KMS-11 (cell line): ENCODE measurements at regions not wholly inside any gene's neighbourhood (a gene's known extent, or its start where the extent isn't known, plus 50 kb on each side); places are given as distances from the start of the nearest gene placed in this dataset.

ENCODE experiments used
- H2AFZ ChIP-seq: fragments of 200-600 bp; sonication (generic); 2 replicates; pipeline ENCODE4 v1.6.1; 2016; ENCODE audit warnings: antibody characterized with exemption, mixed run types, low read depth
- H3K27ac ChIP-seq: fragments of 200-600 bp; sonication (generic); 2 replicates; pipeline ENCODE4 v1.6.1; 2016; ENCODE audit warnings: mild to moderate bottlenecking, mixed run types
- H3K27me3 ChIP-seq: fragments of 200-600 bp; sonication (generic); 2 replicates; pipeline ENCODE4 v1.6.1; 2017; ENCODE audit warnings: mild to moderate bottlenecking, low read depth, mixed run types, moderate library complexity; ENCODE audit not compliant: insufficient read depth
- H3K36me3 ChIP-seq: fragments of 200-600 bp; sonication (generic); 2 replicates; pipeline ENCODE4 v1.6.1; 2017; ENCODE audit warnings: mild to moderate bottlenecking, mixed run types; ENCODE audit not compliant: insufficient read depth
- H3K4me1 ChIP-seq: fragments of 200-600 bp; sonication (generic); 2 replicates; pipeline ENCODE4 v1.6.1; 2016; ENCODE audit warnings: mild to moderate bottlenecking, low read depth, mixed run types; ENCODE audit not compliant: poor library complexity, severe bottlenecking
- H3K4me2 ChIP-seq: fragments of 200-600 bp; sonication (generic); 2 replicates; pipeline ENCODE4 v1.7.0; 2016; ENCODE audit warnings: mild to moderate bottlenecking, mixed run types
- H3K4me3 ChIP-seq: fragments of 200-600 bp; sonication (generic); IDR thresholded peaks from 2 replicates; pipeline ENCODE4 v1.6.1; 2017; ENCODE audit warnings: low read depth, low read length, mixed read lengths; ENCODE audit not compliant: insufficient read depth
- H3K79me2 ChIP-seq: fragments of 200-600 bp; sonication (generic); 2 replicates; pipeline ENCODE4 v1.6.1; 2016; ENCODE audit warnings: low read depth, mixed run types; ENCODE audit not compliant: insufficient read depth
- H3K9ac ChIP-seq: fragments of 200-600 bp; sonication (generic); 2 replicates; pipeline ENCODE4 v1.6.1; 2016; ENCODE audit warnings: mild to moderate bottlenecking, mixed run types
- H4K20me1 ChIP-seq: fragments of 200-600 bp; sonication (generic); 2 replicates; pipeline ENCODE4 v1.6.1; 2016; ENCODE audit warnings: mild to moderate bottlenecking, mixed run types; ENCODE audit not compliant: insufficient read depth
- TF ChIP-seq, protein P1 (sequence below): fragments of 200-600 bp; sonication (generic); conservative IDR thresholded peaks from 2 replicates; pipeline ENCODE4 v1.6.1; 2017; ENCODE audit warnings: low read depth, mild to moderate bottlenecking, antibody characterized with exemption, low read length, moderate library complexity, mixed read lengths

- Histone ChIP-seq H2AFZ (no peak overlapping the region), H3K9ac (no peak overlapping the region), H3K27me3 (peaks cover 63% of the 10 kb centered on the region), H4K20me1 (no peaks in the 10 kb centered on the region), H3K4me3 (no peak overlapping the region), H3K36me3 (no peaks in the 10 kb centered on the region), H3K27ac (no peak overlapping the region), H3K4me2 (no peak overlapping the region), H3K4me1 (no peaks in the 10 kb centered on the region), H3K79me2 (no peaks in the 10 kb centered on the region)
- TF ChIP-seq, protein P1, sequence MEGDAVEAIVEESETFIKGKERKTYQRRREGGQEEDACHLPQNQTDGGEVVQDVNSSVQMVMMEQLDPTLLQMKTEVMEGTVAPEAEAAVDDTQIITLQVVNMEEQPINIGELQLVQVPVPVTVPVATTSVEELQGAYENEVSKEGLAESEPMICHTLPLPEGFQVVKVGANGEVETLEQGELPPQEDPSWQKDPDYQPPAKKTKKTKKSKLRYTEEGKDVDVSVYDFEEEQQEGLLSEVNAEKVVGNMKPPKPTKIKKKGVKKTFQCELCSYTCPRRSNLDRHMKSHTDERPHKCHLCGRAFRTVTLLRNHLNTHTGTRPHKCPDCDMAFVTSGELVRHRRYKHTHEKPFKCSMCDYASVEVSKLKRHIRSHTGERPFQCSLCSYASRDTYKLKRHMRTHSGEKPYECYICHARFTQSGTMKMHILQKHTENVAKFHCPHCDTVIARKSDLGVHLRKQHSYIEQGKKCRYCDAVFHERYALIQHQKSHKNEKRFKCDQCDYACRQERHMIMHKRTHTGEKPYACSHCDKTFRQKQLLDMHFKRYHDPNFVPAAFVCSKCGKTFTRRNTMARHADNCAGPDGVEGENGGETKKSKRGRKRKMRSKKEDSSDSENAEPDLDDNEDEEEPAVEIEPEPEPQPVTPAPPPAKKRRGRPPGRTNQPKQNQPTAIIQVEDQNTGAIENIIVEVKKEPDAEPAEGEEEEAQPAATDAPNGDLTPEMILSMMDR = no peak
These were observed 75.6 kb downstream of the FOXL3 start for GRCh38 chr7:365593-365992.

GRCh38 chr7:366161-366803, 76.3 kb downstream of the FOXL3 start:
- no peaks in the 10 kb centered on the region for H3K36me3 ChIP-seq
- no peak overlapping the region for H3K27ac ChIP-seq
- H3K4me3 ChIP-seq = no peak overlapping the region

GRCh38 chr7:367351-367901, 77.5 kb downstream of the FOXL3 start:
- Histone ChIP-seq H3K36me3 (no peaks in the 10 kb centered on the region), H3K4me1 (no peaks in the 10 kb centered on the region), H2AFZ (no peak overlapping the region), H3K79me2 (no peaks in the 10 kb centered on the region), H3K9ac (no peak overlapping the region), H3K4me3 (no peak overlapping the region), H3K27me3 (peaks cover 50% of the 10 kb centered on the region), H3K27ac (no peak overlapping the region), H3K4me2 (no peak overlapping the region), H4K20me1 (no peaks in the 10 kb centered on the region)
- TF ChIP-seq, protein P1 = no peak

More at GRCh38 chr7:366161-366803, 76.3 kb downstream of the FOXL3 start:
- TF ChIP-seq, protein P1 = no peak
- H3K27me3 ChIP-seq = peaks cover 57% of the 10 kb centered on the region
- no peak overlapping the region for H3K9ac ChIP-seq
- no peaks in the 10 kb centered on the region for H3K79me2 ChIP-seq
- H2AFZ ChIP-seq = no peak overlapping the region
- no peak overlapping the region for H3K4me2 ChIP-seq
- no peaks in the 10 kb centered on the region for H4K20me1 ChIP-seq
- no peaks in the 10 kb centered on the region for H3K4me1 ChIP-seq

DNA sequence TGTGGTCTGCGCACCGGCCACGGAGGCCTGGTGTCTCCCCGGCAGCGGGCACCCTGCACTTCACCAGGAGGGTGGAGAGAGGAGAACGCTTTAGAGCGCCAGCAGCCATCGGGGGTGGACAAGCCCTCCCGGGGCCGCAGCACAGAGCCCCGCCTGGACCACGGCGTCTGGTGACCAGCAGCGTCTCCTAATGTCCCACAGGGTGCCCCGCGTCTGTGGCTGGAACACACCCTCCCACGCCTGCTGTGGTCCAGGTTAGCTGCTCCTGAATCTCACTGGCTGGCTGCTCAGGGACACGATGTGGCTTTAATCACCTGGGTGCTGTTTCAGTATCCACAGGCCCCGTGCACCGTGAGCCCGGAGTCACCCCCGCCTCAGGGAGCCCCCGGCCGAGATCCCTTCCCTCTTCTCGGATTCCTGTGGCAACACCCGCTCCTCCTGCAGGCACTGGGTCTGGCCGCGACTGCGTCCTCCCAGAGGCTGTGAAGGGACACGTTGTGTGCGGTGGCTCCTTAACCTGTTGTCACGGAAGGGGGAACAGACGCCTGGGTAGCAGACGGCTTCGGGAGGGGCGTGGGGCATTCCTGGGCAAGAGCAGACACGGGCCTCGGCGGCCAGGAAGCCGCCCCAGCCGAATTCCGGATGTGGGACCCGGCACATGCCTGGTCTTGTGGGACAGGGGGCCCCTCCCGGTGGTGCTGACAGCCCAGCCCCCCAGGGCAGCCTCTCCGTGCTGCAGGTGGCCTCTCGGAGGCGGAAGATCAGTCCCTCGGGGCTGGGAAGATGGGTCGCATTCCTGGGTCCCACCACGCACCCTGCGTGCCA, 78.9 kb downstream of the FOXL3 start:
- no peak overlapping the region for H3K4me3 ChIP-seq
- TF ChIP-seq, protein P1 = no peak
- no peak overlapping the region for H3K27ac ChIP-seq
- H3K4me1 ChIP-seq = no peaks in the 10 kb centered on the region
- no peak overlapping the region for H3K4me2 ChIP-seq
- H3K9ac ChIP-seq = no peak overlapping the region
- no peaks in the 10 kb centered on the region for H4K20me1 ChIP-seq
- no peaks in the 10 kb centered on the region for H3K79me2 ChIP-seq
- no peaks in the 10 kb centered on the region for H3K36me3 ChIP-seq
- H2AFZ ChIP-seq = no peak overlapping the region
- H3K27me3 ChIP-seq = peaks cover 53% of the 10 kb centered on the region
